Renal cortex interstitium (tissue), 11 donors: ENCODE measurements at regions not wholly inside any gene's neighbourhood (a gene's known extent, or its start where the extent isn't known, plus 50 kb on each side); places are given as distances from the start of the nearest gene placed in this dataset.

ENCODE experiments used
- DNase-seq, 11 donors: peaks; one replicate each; pipeline ENCODE4 v3.0.0-alpha.2; 2013; ENCODE audit warnings: low read depth in 9 of 11, low spot score in 4 of 11; ENCODE audit errors: extremely low read depth in 1 of 11

DNA sequence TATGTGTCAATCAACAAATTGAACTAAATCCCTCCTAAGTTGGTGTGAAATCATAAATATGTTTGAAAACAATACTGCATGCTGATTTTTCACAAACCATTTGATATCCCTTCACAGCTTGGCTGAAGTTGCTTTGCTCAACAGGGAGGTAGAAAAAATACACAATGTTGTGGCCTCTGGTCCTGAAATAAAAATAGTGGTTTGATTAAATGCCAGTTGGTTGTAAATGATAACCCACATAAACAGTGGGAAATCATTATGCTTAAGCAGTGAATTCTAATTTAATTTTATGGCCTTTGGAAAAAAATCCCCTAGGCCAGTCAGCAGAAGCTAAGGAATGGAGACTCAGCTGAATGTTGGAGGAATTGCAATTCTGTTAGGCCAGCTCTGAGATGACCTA, 359.4 kb upstream of the CWC22 start:
- DNase-seq = no peak

GRCh38 chr2:180364719-180365118, 357.6 kb upstream of the CWC22 start:
- DNase-seq = no peak

DNA sequence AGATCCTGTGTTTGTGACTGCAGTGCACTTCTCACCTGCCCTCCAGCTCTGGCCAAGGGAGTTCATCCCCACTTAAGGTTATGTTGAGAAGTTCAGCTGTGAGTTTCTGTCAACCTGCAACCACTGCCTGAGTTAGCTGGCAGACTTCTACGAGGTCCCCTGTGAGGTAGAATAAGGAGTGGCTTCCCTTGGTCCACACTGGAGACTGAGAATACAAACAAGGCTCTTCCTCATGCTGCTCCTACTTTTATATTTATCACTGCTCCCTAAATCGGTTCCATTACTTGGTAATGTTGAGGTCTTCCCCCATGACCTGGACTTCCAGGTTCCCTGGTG, 353.2 kb upstream of the CWC22 start:
- no peak for DNase-seq

- no peak for DNase-seq
These were observed 352.6 kb upstream of the CWC22 start for GRCh38 chr2:180359522-180360282.

GRCh38 chr2:180358458-180358857, 351.4 kb upstream of the CWC22 start:
- DNase-seq = no peak

DNA sequence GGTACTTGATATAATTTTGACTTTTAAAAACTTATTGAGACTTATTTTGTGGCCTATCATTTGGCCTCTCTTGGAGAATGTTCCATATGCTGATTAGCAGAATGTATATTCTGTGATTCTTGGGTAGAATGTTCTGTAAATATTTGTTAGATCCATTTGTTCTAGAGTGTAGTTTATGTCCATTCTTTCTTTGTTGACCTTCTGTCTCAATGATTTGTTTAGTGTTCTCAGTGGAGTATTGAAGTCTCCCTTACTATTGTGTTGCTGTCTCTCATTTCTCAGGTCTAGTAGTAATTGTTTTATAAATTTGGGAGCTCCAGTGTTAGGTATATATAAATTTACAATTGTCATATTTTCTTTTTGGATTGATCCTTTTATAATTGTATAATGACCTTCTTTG, 349.6 kb upstream of the CWC22 start:
- DNase-seq = no peak

DNA sequence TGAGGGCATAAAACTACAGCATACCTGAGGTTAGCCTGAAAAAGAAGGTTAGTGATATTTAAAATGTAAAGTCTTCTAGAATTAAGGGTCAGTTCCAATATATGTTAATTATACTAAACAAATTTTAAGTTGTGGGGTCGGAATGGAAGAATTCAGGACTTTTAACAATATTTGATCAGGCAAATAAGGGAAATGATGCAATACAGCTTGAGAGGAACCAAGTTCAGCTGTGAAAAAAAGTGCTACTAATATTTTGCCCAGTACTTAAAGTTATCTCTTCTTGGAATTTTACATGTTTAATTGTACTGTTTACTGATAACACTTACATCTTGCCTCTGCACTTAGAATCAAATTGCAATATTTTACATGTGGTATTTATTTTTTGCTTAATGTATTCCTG, 345.5 kb upstream of the CWC22 start:
- no peak for DNase-seq

DNA sequence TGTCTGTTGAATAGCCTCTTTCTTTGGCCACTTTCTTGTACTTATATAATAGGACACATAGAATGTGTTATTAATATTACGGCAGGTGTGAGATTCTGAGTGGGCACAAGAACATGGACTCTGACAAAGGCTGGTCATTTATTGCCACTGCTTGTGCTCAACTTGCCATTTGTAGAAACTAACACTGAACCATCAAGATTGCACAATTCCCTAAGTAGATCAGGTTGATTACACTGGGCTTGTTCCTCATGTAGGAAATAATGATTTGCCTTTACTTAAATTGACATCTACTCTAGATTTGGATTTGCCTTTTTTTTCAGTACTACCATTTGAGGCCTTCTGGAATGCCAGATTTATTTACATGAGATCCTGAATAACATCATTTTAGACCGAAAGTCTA, 342.7 kb upstream of the CWC22 start:
- DNase-seq = no peak

DNA sequence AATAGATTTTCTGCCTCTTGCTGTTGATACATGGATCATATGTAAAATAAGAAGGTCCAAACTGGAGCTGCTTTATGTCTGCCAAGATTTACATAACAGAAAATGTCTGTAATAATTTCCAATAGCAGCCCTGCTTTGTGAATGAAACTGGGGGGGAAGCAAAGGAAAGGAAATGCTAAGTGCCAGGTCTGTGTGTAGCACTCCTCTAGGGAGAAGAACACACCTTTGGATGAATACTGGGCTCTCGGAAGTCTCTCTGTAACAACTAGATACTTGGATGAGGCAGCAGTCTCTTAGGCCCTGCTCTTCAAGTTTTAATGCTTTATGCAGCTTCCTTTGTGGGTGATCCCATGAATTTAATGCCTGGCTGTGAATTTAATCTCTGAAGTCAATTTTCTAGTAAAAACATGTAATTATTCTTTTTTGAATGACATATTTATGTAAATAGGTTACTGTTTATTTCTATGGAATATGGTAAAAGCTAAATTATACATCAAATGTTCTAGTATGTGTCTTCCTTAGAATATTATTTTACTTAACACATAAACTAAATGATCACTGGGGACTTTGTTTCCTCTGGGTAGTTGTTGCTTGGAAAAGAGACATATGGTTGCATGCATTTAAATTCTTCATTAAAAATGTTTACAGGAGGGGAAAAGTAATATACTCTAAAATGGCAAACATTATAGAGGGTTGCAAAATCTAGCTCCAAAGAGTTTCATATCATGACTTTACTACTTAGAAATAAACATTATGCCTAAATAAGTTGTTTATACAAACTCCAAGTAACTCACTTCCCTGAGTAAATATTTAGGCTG, 336.6 kb upstream of the CWC22 start:
- DNase-seq = no peak

DNA sequence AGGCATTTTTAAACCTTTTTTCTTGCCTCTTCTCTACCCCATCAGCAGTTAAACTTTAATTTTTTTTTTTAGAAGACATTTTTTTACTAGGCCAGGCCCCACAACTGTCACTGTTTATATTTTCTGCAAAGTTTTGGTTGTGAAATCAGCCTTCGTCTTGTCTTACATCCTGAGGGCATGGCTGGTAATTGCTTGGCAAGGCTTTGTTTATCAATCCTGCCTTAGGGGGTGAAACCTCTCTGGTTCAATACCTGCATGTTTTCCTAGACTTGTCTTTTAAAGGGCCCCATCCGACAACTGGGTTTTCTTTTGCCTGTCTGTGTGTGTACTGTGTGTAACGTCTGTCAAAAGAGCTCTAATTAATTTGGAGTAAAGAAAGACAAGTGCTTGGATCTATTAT, 330.0 kb upstream of the CWC22 start:
- no peak for DNase-seq

DNA sequence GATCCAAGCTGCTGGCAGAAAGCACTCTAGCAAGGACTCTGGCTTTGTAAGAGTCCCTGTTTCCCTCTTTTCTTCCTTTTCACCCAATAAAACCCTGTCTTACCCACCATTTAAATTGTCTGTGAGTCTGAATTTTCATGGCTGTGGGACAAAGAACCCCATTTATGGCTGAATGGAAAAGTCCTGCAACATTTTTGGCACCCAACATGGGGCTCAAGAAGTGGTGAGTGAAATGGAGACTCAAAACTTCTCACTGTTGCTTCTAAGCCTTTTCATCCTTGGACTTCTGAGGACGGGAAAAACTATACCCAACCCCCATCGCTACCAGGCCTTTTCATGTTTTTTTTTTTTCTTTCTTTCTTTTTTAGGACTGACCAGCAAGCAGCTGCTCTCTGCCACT, 329.5 kb upstream of the CWC22 start:
- no peak for DNase-seq

DNA sequence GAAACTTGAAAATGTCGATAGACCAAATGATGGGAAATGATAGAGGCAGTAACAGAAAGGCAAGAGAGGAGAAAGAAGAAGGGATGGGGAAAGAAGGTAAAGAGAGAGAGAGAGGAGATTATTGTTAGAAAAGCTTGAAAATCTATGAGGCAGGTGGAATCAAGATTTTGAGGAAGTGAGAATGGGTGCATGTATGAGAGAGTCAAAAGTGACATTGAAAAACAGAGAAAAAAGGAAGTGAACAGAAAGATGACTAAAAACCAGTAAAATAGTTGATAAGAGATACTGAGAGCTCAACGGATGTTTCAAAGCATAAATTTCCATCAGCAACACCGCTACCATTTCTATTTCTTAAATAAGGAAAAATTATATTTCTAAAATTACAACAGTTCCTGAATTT, 327.4 kb upstream of the CWC22 start:
- DNase-seq = no peak

DNA sequence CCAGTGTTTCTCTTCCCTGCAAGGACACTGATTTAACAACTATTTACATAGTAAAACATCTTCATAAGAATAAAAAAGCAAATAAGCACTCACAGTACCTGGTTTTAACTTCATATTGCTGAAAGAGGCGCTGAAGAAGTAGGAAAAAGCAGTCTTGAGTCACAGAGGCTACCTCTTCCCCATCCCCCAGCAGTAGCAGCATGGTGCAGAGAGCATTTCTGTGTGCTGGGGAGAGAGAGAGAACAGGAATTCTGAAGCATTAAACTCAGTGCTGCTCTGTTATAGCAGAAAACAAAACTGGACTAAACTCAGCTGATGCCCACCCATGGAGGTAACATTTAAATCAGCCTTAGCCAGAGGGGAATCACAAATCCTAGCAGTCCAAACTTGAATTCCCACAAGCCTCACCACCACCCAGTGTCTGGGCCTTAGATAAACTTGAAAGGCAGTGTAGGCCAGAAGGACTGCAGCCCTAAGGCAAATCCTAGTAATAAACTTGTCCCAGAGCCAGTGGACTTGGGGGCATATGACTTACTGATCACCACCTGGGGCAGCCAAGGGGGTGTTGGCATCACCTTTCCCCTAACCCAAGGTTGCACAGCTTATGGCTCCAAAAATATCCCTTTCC, 321.8 kb upstream of the CWC22 start:
- DNase-seq = no peak

GRCh38 chr2:180327185-180327584, 320.1 kb upstream of the CWC22 start:
- no peak for DNase-seq

GRCh38 chr2:180325416-180326120, 318.5 kb upstream of the CWC22 start:
- peak in 2 of 11 donors; percentile 20 to 28 for DNase-seq

- no peak for DNase-seq
These were observed 317.1 kb upstream of the CWC22 start for GRCh38 chr2:180324182-180324581.

DNA sequence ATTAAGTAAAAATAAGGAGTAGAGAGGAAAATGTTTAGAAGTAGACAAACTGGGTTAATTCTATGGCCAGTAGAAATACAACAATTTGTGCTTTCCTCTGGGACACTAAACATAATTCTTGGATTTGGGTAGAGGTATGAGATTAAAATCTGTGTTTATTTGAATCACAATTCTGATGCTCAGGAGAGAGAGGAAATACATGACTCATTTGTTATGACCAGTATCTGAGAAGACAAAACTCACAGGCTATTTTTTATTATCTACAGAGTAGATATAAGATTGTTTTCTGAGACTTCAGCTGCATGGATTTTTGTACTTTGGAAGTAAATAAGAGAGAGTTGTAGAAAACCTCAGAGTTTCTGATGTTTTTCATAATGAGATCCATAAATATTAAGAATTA, 315.7 kb upstream of the CWC22 start:
- DNase-seq = no peak

GRCh38 chr2:180319586-180320405, 312.7 kb upstream of the CWC22 start:
- no peak for DNase-seq

DNA sequence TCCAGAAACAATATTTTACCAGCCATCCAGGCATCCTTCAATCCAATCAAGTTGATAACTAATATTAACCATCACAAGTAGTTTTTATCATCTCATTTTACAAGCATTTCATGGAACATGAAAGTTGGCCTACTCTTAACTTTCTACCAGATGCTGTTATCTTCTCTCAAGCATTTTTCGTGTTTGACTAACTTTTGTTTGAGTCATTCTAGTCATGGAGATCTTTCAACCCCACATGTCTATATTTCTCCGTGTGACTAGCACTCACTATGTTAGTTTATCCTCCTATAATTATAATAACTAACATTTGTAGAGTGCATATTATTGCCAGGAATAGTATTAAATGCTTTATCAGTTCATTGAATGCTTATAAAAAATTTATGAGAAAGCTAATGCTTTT, 307.0 kb upstream of the CWC22 start:
- DNase-seq = no peak
